KMS-11 (cell line): ENCODE measurements at regions not wholly inside any gene's neighbourhood (a gene's known extent, or its start where the extent isn't known, plus 50 kb on each side); places are given as distances from the start of the nearest gene placed in this dataset.

Source experiments
- H2AFZ ChIP-seq: fragments of 200-600 bp; sonication (generic); 2 replicates; pipeline ENCODE4 v1.6.1; 2016; ENCODE audit warnings: antibody characterized with exemption, mixed run types, low read depth
- H3K27ac ChIP-seq: fragments of 200-600 bp; sonication (generic); 2 replicates; pipeline ENCODE4 v1.6.1; 2016; ENCODE audit warnings: mild to moderate bottlenecking, mixed run types
- H3K27me3 ChIP-seq: fragments of 200-600 bp; sonication (generic); 2 replicates; pipeline ENCODE4 v1.6.1; 2017; ENCODE audit warnings: mild to moderate bottlenecking, low read depth, mixed run types, moderate library complexity; ENCODE audit not compliant: insufficient read depth
- H3K36me3 ChIP-seq: fragments of 200-600 bp; sonication (generic); 2 replicates; pipeline ENCODE4 v1.6.1; 2017; ENCODE audit warnings: mild to moderate bottlenecking, mixed run types; ENCODE audit not compliant: insufficient read depth
- H3K4me1 ChIP-seq: fragments of 200-600 bp; sonication (generic); 2 replicates; pipeline ENCODE4 v1.6.1; 2016; ENCODE audit warnings: mild to moderate bottlenecking, low read depth, mixed run types; ENCODE audit not compliant: poor library complexity, severe bottlenecking
- H3K4me2 ChIP-seq: fragments of 200-600 bp; sonication (generic); 2 replicates; pipeline ENCODE4 v1.7.0; 2016; ENCODE audit warnings: mild to moderate bottlenecking, mixed run types
- H3K4me3 ChIP-seq: fragments of 200-600 bp; sonication (generic); IDR thresholded peaks from 2 replicates; pipeline ENCODE4 v1.6.1; 2017; ENCODE audit warnings: low read depth, low read length, mixed read lengths; ENCODE audit not compliant: insufficient read depth
- H3K79me2 ChIP-seq: fragments of 200-600 bp; sonication (generic); 2 replicates; pipeline ENCODE4 v1.6.1; 2016; ENCODE audit warnings: low read depth, mixed run types; ENCODE audit not compliant: insufficient read depth
- H3K9ac ChIP-seq: fragments of 200-600 bp; sonication (generic); 2 replicates; pipeline ENCODE4 v1.6.1; 2016; ENCODE audit warnings: mild to moderate bottlenecking, mixed run types
- H4K20me1 ChIP-seq: fragments of 200-600 bp; sonication (generic); 2 replicates; pipeline ENCODE4 v1.6.1; 2016; ENCODE audit warnings: mild to moderate bottlenecking, mixed run types; ENCODE audit not compliant: insufficient read depth
- TF ChIP-seq, protein P1 (sequence below): fragments of 200-600 bp; sonication (generic); conservative IDR thresholded peaks from 2 replicates; pipeline ENCODE4 v1.6.1; 2017; ENCODE audit warnings: low read depth, mild to moderate bottlenecking, antibody characterized with exemption, low read length, moderate library complexity, mixed read lengths

DNA sequence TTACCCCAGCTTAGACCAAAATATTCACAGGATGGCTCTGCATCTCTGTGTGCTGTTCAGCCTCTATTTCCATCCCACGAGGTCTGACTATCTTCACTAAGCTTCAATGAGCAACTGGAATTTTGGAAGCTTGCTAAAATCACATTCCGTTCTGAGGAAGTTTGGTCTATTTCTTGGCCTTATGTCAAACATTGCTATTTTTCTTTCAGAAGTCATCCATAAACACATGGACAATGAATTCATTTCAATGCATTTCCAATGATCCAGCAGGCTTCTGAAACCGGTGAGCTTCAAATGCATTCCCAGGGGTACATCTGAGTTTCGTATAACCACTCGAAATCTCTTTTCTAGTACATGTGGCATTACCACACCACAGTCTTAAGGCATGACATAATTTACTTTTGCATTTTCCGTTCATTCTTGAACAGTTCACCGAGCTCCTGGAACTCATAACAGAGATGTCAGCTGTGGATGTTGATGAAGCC lies 294.1 kb upstream of the KAZN start:
- Histone ChIP-seq H4K20me1 (no peaks in the 10 kb centered on the region), H3K27ac (no peak overlapping the region), H3K9ac (no peak overlapping the region), H3K36me3 (no peaks in the 10 kb centered on the region), H3K4me1 (no peaks in the 10 kb centered on the region), H2AFZ (no peak overlapping the region), H3K4me3 (no peak overlapping the region), H3K79me2 (no peaks in the 10 kb centered on the region), H3K27me3 (no peaks in the 10 kb centered on the region), H3K4me2 (no peak overlapping the region)
- TF ChIP-seq, protein P1, sequence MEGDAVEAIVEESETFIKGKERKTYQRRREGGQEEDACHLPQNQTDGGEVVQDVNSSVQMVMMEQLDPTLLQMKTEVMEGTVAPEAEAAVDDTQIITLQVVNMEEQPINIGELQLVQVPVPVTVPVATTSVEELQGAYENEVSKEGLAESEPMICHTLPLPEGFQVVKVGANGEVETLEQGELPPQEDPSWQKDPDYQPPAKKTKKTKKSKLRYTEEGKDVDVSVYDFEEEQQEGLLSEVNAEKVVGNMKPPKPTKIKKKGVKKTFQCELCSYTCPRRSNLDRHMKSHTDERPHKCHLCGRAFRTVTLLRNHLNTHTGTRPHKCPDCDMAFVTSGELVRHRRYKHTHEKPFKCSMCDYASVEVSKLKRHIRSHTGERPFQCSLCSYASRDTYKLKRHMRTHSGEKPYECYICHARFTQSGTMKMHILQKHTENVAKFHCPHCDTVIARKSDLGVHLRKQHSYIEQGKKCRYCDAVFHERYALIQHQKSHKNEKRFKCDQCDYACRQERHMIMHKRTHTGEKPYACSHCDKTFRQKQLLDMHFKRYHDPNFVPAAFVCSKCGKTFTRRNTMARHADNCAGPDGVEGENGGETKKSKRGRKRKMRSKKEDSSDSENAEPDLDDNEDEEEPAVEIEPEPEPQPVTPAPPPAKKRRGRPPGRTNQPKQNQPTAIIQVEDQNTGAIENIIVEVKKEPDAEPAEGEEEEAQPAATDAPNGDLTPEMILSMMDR = no peak

DNA sequence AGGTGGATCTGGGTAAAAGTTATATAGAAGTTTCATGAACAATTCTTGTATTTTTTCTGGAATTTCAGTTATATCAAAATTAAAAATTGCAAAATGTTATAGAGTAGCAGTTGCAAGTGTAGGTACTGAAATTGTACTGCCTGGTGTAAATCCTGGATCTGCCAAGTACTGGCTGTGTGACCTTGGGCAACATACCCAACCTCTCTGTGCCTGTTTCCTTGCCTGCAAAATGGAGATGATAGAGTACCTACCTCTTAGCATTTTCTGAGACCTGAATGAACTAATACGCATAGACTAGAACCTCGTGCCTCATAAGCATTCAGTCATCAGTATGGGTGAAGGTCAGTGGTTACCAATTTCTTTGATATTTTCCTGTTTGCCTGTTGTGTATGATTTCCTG lies 290.0 kb upstream of the KAZN start:
- TF ChIP-seq, protein P1 = no peak

DNA sequence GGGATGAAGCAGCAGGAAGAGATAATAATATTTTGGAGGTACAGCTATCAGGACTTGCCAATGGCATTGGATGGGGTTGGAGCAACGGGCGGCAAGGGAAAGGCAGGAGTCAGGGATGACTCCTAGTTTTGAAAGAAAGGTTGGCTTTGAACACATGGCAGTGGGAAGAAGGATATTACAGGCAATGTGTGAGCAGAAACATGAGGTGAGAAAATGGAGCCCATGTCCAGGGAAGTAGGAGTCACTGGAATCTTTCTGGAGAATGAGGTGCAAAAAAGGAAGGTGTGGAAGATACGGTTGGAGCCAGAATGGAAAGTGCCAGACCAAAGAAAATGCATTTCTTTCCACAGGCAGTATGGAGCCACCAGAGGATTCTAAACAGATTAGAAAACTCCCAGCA lies 288.5 kb upstream of the KAZN start:
- Histone ChIP-seq H3K27ac (no peak overlapping the region), H3K4me1 (no peaks in the 10 kb centered on the region), H3K36me3 (no peaks in the 10 kb centered on the region), H3K4me2 (no peak overlapping the region), H3K79me2 (no peaks in the 10 kb centered on the region), H4K20me1 (no peaks in the 10 kb centered on the region), H3K4me3 (no peak overlapping the region), H3K9ac (no peak overlapping the region), H2AFZ (no peak overlapping the region), H3K27me3 (no peaks in the 10 kb centered on the region)
- TF ChIP-seq, protein P1 = no peak

More for the DNA sequence above, 290.0 kb upstream of the KAZN start:
- no peak overlapping the region for H3K4me2 ChIP-seq
- H3K27me3 ChIP-seq = no peaks in the 10 kb centered on the region
- H3K27ac ChIP-seq = no peak overlapping the region
- no peak overlapping the region for H2AFZ ChIP-seq
- H3K4me3 ChIP-seq = no peak overlapping the region
- no peaks in the 10 kb centered on the region for H4K20me1 ChIP-seq
- no peaks in the 10 kb centered on the region for H3K4me1 ChIP-seq
- H3K79me2 ChIP-seq = no peaks in the 10 kb centered on the region
- no peaks in the 10 kb centered on the region for H3K36me3 ChIP-seq
- no peak overlapping the region for H3K9ac ChIP-seq

DNA sequence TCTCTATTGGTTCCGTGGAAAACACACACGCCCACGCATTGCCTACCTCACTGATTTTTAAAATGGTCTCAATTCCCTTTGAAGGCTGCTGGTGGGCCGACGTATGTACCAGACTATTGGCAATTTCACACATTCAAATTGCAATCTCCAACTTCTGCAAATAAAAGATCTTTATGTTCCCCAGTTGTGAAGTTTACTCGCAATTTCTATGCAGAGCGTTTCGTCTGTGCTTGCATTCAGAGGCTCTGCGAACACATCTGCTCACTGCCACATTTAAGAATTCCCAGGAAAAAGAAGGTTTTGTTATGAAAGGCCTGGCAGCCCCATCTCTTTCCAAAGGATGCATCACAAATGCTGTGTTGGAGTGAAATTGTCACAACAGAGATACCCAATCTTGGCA lies 288.0 kb upstream of the KAZN start:
- Histone ChIP-seq H4K20me1 (no peaks in the 10 kb centered on the region), H3K4me1 (no peaks in the 10 kb centered on the region), H2AFZ (no peak overlapping the region), H3K27me3 (no peaks in the 10 kb centered on the region), H3K27ac (no peak overlapping the region), H3K9ac (no peak overlapping the region), H3K4me3 (no peak overlapping the region), H3K4me2 (no peak overlapping the region), H3K36me3 (no peaks in the 10 kb centered on the region), H3K79me2 (no peaks in the 10 kb centered on the region)
- TF ChIP-seq, protein P1 = no peak
